HG03135 (cell line): ENCODE measurements at regions not wholly inside any gene's neighbourhood (a gene's known extent, or its start where the extent isn't known, plus 50 kb on each side); places are given as distances from the start of the nearest gene placed in this dataset.
"Not testable (repeated sequence)": the region's sequence is repeated elsewhere in the genome, so short reads cannot be mapped to it uniquely, and the experiment has no call there.

Experiments used
- ATAC-seq: cut with Tn5 transposase; IDR thresholded peaks from one replicate; pipeline ENCODE4 v1.9.1; 2021; ENCODE audit warnings: mild to moderate bottlenecking, moderate library complexity; ENCODE audit not compliant: unreplicated experiment

- ATAC-seq: no peak
Observed at GRCh38 chrX:25442499-25442898, 426.7 kb upstream of the ARX start.

- ATAC-seq: no peak
Observed at GRCh38 chrX:25433307-25433706, 417.5 kb upstream of the ARX start.

GRCh38 chrX:25432396-25432795 lies 416.6 kb upstream of the ARX start:
- no peak for ATAC-seq

GRCh38 chrX:25427873-25428555 lies 412.2 kb upstream of the ARX start:
- no peak for ATAC-seq

GRCh38 chrX:25404163-25404562 lies 388.4 kb upstream of the ARX start:
- ATAC-seq: not testable (repeated sequence)

GRCh38 chrX:25389266-25389665 lies 373.5 kb upstream of the ARX start:
- no peak for ATAC-seq

- no peak for ATAC-seq
Observed at GRCh38 chrX:25383196-25383595, 367.4 kb upstream of the ARX start.

- ATAC-seq: no peak
Observed at GRCh38 chrX:25356456-25356855, 340.7 kb upstream of the ARX start.

- no peak for ATAC-seq
Observed at GRCh38 chrX:25344161-25344936, 328.6 kb upstream of the ARX start.

GRCh38 chrX:25343060-25343459 lies 327.3 kb upstream of the ARX start:
- ATAC-seq: no peak

GRCh38 chrX:25337841-25338240 lies 322.1 kb upstream of the ARX start:
- ATAC-seq: no peak

GRCh38 chrX:25300994-25301393 lies 285.2 kb upstream of the ARX start:
- ATAC-seq: no peak

- ATAC-seq: peak; percentile 69
Observed at GRCh38 chrX:25296850-25297249, 281.1 kb upstream of the ARX start.

GRCh38 chrX:25295466-25295865 lies 279.7 kb upstream of the ARX start:
- no peak for ATAC-seq

GRCh38 chrX:25290132-25290531 lies 274.4 kb upstream of the ARX start:
- no peak for ATAC-seq

- no peak for ATAC-seq
Observed at GRCh38 chrX:25288676-25289075, 272.9 kb upstream of the ARX start.

- no peak for ATAC-seq
Observed at GRCh38 chrX:25287521-25287920, 271.8 kb upstream of the ARX start.

- no peak for ATAC-seq
Observed at GRCh38 chrX:25285598-25285997, 269.8 kb upstream of the ARX start.

- no peak for ATAC-seq
Observed at GRCh38 chrX:25279510-25279909, 263.7 kb upstream of the ARX start.

- ATAC-seq: no peak
Observed at GRCh38 chrX:25278341-25278740, 262.6 kb upstream of the ARX start.

- ATAC-seq: no peak
Observed at GRCh38 chrX:25277574-25277973, 261.8 kb upstream of the ARX start.

GRCh38 chrX:25275159-25275558 lies 259.4 kb upstream of the ARX start:
- ATAC-seq: no peak

- no peak for ATAC-seq
Observed at GRCh38 chrX:25241461-25241860, 225.7 kb upstream of the ARX start.
